A673 (cell line): ENCODE measurements at regions not wholly inside any gene's neighbourhood (a gene's known extent, or its start where the extent isn't known, plus 50 kb on each side); places are given as distances from the start of the nearest gene placed in this dataset.

Experiments
- BruUV-seq: library from RNA; stranded (reverse); fragments of 400-500 nt; replicated peaks from 2 replicates; lab custom pipeline; 2021; lab: Mats Ljungman, UMichigan
- CTCF ChIA-PET: fragments of 300-600 bp; sonication (Branson Sonifier 250); formaldehyde crosslinking; loops from one replicate; lab custom pipeline; 2022; ENCODE audit warnings: antibody characterized with exemption; lab: Charles Lee
- POLR2A ChIA-PET: fragments of 300-600 bp; sonication (Branson Sonifier 250); formaldehyde crosslinking; loops from one replicate; lab custom pipeline; 2022; ENCODE audit warnings: antibody characterized with exemption; ENCODE audit not compliant: low non-redundant PET; lab: Charles Lee
- DNase-seq: peaks from one replicate; pipeline ENCODE4 v3.0.0-alpha.2; 2015; ENCODE audit warnings: low spot score
- H3K27ac ChIP-seq: fragments of 200-600 bp; sonication (generic); 2 replicates; pipeline ENCODE4 v1.5.1; 2016; ENCODE audit warnings: mixed run types, low read depth, mild to moderate bottlenecking, mixed read lengths, antibody characterized with exemption, low read length; ENCODE audit not compliant: poor library complexity, severe bottlenecking
- H3K27me3 ChIP-seq: fragments of 200-600 bp; sonication (generic); replicated peaks from 2 replicates; pipeline ENCODE4 v1.6.1; 2017; ENCODE audit warnings: mixed run types, low read depth, mild to moderate bottlenecking, mixed read lengths, antibody characterized with exemption, low read length; ENCODE audit not compliant: insufficient read depth, poor library complexity
- H3K36me3 ChIP-seq: fragments of 200-600 bp; sonication (generic); 2 replicates; pipeline ENCODE4 v1.6.1; 2016; ENCODE audit warnings: mixed run types, mild to moderate bottlenecking, mixed read lengths, antibody characterized with exemption, low read length; ENCODE audit not compliant: insufficient read depth, poor library complexity, severe bottlenecking
- H3K4me1 ChIP-seq: fragments of 200-600 bp; sonication (generic); 2 replicates; pipeline ENCODE4 v1.6.1; 2017; ENCODE audit warnings: mixed run types, mild to moderate bottlenecking, mixed read lengths, antibody characterized with exemption, low read length; ENCODE audit not compliant: insufficient read depth, poor library complexity, severe bottlenecking
- H3K4me3 ChIP-seq: fragments of 200-600 bp; sonication (generic); 2 replicates; pipeline ENCODE4 v1.5.1; 2016; ENCODE audit warnings: low read depth, mixed run types, mild to moderate bottlenecking, mixed read lengths, low read length; ENCODE audit not compliant: poor library complexity, severe bottlenecking
- H3K9me3 ChIP-seq: fragments of 200-600 bp; sonication (generic); 2 replicates; pipeline ENCODE4 v1.6.1; 2016; ENCODE audit warnings: mixed run types, low read depth, mild to moderate bottlenecking, mixed read lengths, antibody characterized with exemption, low read length; ENCODE audit not compliant: poor library complexity, severe bottlenecking
- EZH2 ChIP-seq: fragments of 200-600 bp; sonication (generic); IDR thresholded peaks from 2 replicates; pipeline ENCODE4 v1.6.1; 2017; ENCODE audit warnings: borderline replicate concordance, low read depth, mild to moderate bottlenecking, mixed read lengths, antibody characterized with exemption, low read length; ENCODE audit not compliant: poor library complexity, severe bottlenecking
- intact Hi-C: fragments of 100-400 bp; cut with micrococcal nuclease; formaldehyde crosslinking; loops from one replicate; pipeline ENCODE4 v1.10.0; 2022; ENCODE audit not compliant: unreplicated experiment
- TF ChIP-seq, protein P1 (sequence below): fragments of 300-800, 200-600 bp; sonication (generic); conservative IDR thresholded peaks from 2 replicates; pipeline ENCODE4 v1.5.1; 2017; ENCODE audit warnings: low read depth, mild to moderate bottlenecking, antibody characterized with exemption, low read length, moderate library complexity, mixed read lengths

- H3K27ac ChIP-seq = no peak overlapping the region
- intact Hi-C loops = no loop called here
- TF ChIP-seq EZH2 = no peak
- TF ChIP-seq, protein P1, sequence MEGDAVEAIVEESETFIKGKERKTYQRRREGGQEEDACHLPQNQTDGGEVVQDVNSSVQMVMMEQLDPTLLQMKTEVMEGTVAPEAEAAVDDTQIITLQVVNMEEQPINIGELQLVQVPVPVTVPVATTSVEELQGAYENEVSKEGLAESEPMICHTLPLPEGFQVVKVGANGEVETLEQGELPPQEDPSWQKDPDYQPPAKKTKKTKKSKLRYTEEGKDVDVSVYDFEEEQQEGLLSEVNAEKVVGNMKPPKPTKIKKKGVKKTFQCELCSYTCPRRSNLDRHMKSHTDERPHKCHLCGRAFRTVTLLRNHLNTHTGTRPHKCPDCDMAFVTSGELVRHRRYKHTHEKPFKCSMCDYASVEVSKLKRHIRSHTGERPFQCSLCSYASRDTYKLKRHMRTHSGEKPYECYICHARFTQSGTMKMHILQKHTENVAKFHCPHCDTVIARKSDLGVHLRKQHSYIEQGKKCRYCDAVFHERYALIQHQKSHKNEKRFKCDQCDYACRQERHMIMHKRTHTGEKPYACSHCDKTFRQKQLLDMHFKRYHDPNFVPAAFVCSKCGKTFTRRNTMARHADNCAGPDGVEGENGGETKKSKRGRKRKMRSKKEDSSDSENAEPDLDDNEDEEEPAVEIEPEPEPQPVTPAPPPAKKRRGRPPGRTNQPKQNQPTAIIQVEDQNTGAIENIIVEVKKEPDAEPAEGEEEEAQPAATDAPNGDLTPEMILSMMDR = no peak
- no TSS peak for BruUV-seq
- no peak for DNase-seq
- H3K9me3 ChIP-seq = no peaks in the 10 kb centered on the region
- no peaks in the 10 kb centered on the region for H3K4me1 ChIP-seq
- ChIA-PET CTCF (no interaction called here), POLR2A (no interaction called here)
- no peak overlapping the region for H3K4me3 ChIP-seq
- no peaks in the 10 kb centered on the region for H3K36me3 ChIP-seq
- H3K27me3 ChIP-seq = no peaks in the 10 kb centered on the region
Observed at GRCh38 chr18:8960740-8961657, 141.5 kb upstream of the NDUFV2 start.

GRCh38 chr18:8962192-8962779, 140.2 kb upstream of the NDUFV2 start:
- DNase-seq = no peak
- H3K27ac ChIP-seq = no peak overlapping the region
- no peaks in the 10 kb centered on the region for H3K9me3 ChIP-seq
- no peaks in the 10 kb centered on the region for H3K27me3 ChIP-seq
- no peak overlapping the region for H3K4me3 ChIP-seq
- ChIA-PET CTCF (no interaction called here), POLR2A (no interaction called here)
- no peaks in the 10 kb centered on the region for H3K4me1 ChIP-seq
- no TSS peak for BruUV-seq
- TF ChIP-seq EZH2 = no peak
- TF ChIP-seq, protein P1 = no peak
- H3K36me3 ChIP-seq = no peaks in the 10 kb centered on the region
- intact Hi-C loops = no loop called here

GRCh38 chr18:8962855-8963635, 139.5 kb upstream of the NDUFV2 start:
- no peaks in the 10 kb centered on the region for H3K36me3 ChIP-seq
- DNase-seq = no peak
- BruUV-seq = no TSS peak
- H3K27ac ChIP-seq = no peak overlapping the region
- no peaks in the 10 kb centered on the region for H3K9me3 ChIP-seq
- no peak overlapping the region for H3K4me3 ChIP-seq
- H3K4me1 ChIP-seq = no peaks in the 10 kb centered on the region
- ChIA-PET POLR2A (no interaction called here), CTCF (no interaction called here)
- intact Hi-C loops = no loop called here
- no peaks in the 10 kb centered on the region for H3K27me3 ChIP-seq
- TF ChIP-seq, protein P1 = no peak
- no peak for TF ChIP-seq EZH2
